Liver (tissue), 8 donors: ENCODE measurements at regions not wholly inside any gene's neighbourhood (a gene's known extent, or its start where the extent isn't known, plus 50 kb on each side); places are given as distances from the start of the nearest gene placed in this dataset.

Experiments
- DNase-seq: peaks from one replicate; pipeline ENCODE4 v3.0.0-alpha.2; 2017; ENCODE audit warnings: low spot score
- H3K27ac ChIP-seq, 2 donors: one replicate each; pipeline ENCODE4 v1.7.0; 2013; ENCODE audit warnings: inconsistent platforms in 2 of 2, low read length in 2 of 2, control low read depth in 1 of 2, low read depth in 1 of 2, mild to moderate bottlenecking in 1 of 2
- H3K27me3 ChIP-seq, 4 donors: one replicate each; pipeline versions ENCODE4 v1.6.1 to v1.7.0; 2013; ENCODE audit warnings: low read length in 3 of 4, inconsistent platforms in 1 of 4, mild to moderate bottlenecking in 1 of 4, moderate library complexity in 1 of 4; ENCODE audit not compliant: control insufficient read depth in 4 of 4, insufficient read depth in 4 of 4
- H3K36me3 ChIP-seq, 4 donors: one replicate each; pipeline versions ENCODE4 v1.6.1 to v1.7.0; 2013; ENCODE audit warnings: low read length in 3 of 4, mild to moderate bottlenecking in 3 of 4, low read depth in 1 of 4, moderate library complexity in 1 of 4; ENCODE audit not compliant: control insufficient read depth in 4 of 4, insufficient read depth in 3 of 4
- H3K4me1 ChIP-seq, 4 donors: one replicate each; pipeline versions ENCODE4 v1.6.1 to v1.7.0; 2013; ENCODE audit warnings: low read length in 3 of 4, mild to moderate bottlenecking in 3 of 4, moderate library complexity in 1 of 4; ENCODE audit not compliant: control insufficient read depth in 4 of 4, insufficient read depth in 4 of 4
- H3K4me3 ChIP-seq, 3 donors: one replicate each; pipeline versions ENCODE4 v1.6.1 to v1.7.0; 2013; ENCODE audit warnings: low read length in 3 of 3, control low read depth in 1 of 3, low read depth in 1 of 3, mild to moderate bottlenecking in 1 of 3
- H3K9ac ChIP-seq, 2 donors: one replicate each; pipeline ENCODE4 v1.7.0; 2013; ENCODE audit warnings: low read length in 2 of 2, mild to moderate bottlenecking in 2 of 2, moderate library complexity in 2 of 2, control low read depth in 1 of 2, low read depth in 1 of 2
- H3K9me3 ChIP-seq, 4 donors: one replicate each; pipeline versions ENCODE4 v1.6.1 to v1.7.0; 2013; ENCODE audit warnings: low read length in 3 of 4; ENCODE audit not compliant: control insufficient read depth in 4 of 4
- ATF3 ChIP-seq: IDR thresholded peaks from 2 replicates; pipeline ENCODE4 v1.6.1; 2016; ENCODE audit warnings: antibody characterized with exemption
- CTCF ChIP-seq: fragments of 150-350 bp; IDR thresholded peaks from 2 replicates; pipeline ENCODE4 v1.5.1; 2017; ENCODE audit warnings: improper control_type of control experiment, low read depth, low read length; ENCODE audit not compliant: missing input control
- EGR1 ChIP-seq, 2 donors: IDR thresholded peaks; 2 replicates each; pipeline ENCODE4 v1.6.1; 2016 to 2018; ENCODE audit warnings: antibody characterized with exemption in 2 of 2, low read depth in 2 of 2
- FOXA1 ChIP-seq: IDR thresholded peaks from 2 replicates; pipeline ENCODE4 v1.6.1; 2016; ENCODE audit warnings: antibody characterized with exemption
- GABPA ChIP-seq, 2 donors: IDR thresholded peaks in 1 of 2; conservative IDR thresholded peaks in 1 of 2; 2 replicates each; pipeline ENCODE4 v1.6.1; 2016; ENCODE audit warnings: antibody characterized with exemption in 2 of 2, mild to moderate bottlenecking in 1 of 2, moderate library complexity in 1 of 2
- HNF4A ChIP-seq, 2 donors: conservative IDR thresholded peaks; 2 replicates each; pipeline ENCODE4 v1.6.1; 2016; ENCODE audit warnings: antibody characterized with exemption in 2 of 2, mild to moderate bottlenecking in 2 of 2
- JUND ChIP-seq, 2 donors: IDR thresholded peaks; 2 replicates each; pipeline ENCODE4 v1.6.1; 2016; ENCODE audit warnings: antibody characterized with exemption in 2 of 2
- MAX ChIP-seq: IDR thresholded peaks from 2 replicates; pipeline ENCODE4 v1.6.1; 2016; ENCODE audit warnings: antibody characterized with exemption
- RAD21 ChIP-seq, 2 donors: IDR thresholded peaks; 2 replicates each; pipeline ENCODE4 v1.6.1; 2016; ENCODE audit warnings: antibody characterized with exemption in 2 of 2, mild to moderate bottlenecking in 2 of 2
- REST ChIP-seq: IDR thresholded peaks from 2 replicates; pipeline ENCODE4 v1.6.1; 2016; ENCODE audit warnings: antibody characterized with exemption, mild to moderate bottlenecking
- RXRA ChIP-seq, 2 donors: IDR thresholded peaks; 2 replicates each; pipeline ENCODE4 v1.6.1; 2017 to 2018; ENCODE audit warnings: antibody characterized with exemption in 2 of 2, mild to moderate bottlenecking in 1 of 2
- TAF1 ChIP-seq: conservative IDR thresholded peaks from 2 replicates; pipeline ENCODE4 v1.6.1; 2016; ENCODE audit warnings: antibody characterized with exemption, mild to moderate bottlenecking
- YY1 ChIP-seq: IDR thresholded peaks from 2 replicates; pipeline ENCODE4 v1.6.1; 2016; ENCODE audit warnings: antibody characterized with exemption, mild to moderate bottlenecking
- ZBTB33 ChIP-seq: IDR thresholded peaks from 2 replicates; pipeline ENCODE4 v1.6.1; 2016; ENCODE audit warnings: antibody characterized with exemption
- WGBS: extraction: QIAGEN DNeasy Blood & Tissue Kit; methylation state at CpG from one replicate; pipeline ENCODE4 v1.1.7; 2013; 5-methylcytosine and 5-hydroxymethylcytosine counted together
- donor health status: healthy.
- donor health status: healthy.
- donor health status: healthy.
- donor health status: healthy.
- donor health status: healthy.

- Histone ChIP-seq H3K9ac (no peak overlapping the region), H3K27me3 (no peaks in the 10 kb centered on the region), H3K4me1 (peaks cover 0 to 3% (median under 1%) of the 10 kb centered on the region in 4 donors), H3K9me3 (no peaks in the 10 kb centered on the region), H3K27ac (no peak overlapping the region), H3K4me3 (no peak overlapping the region), H3K36me3 (no peaks in the 10 kb centered on the region)
- TF ChIP-seq TAF1: no peak
- no peak for TF ChIP-seq GABPA (IDR thresholded peaks at IDR 0.05 in 1 of 2, conservative IDR thresholded peaks at IDR 0.05 in 1 of 2)
- no peak for TF ChIP-seq MAX
- TF ChIP-seq CTCF: no peak
- TF ChIP-seq REST: no peak
- TF ChIP-seq ZBTB33: no peak
- TF ChIP-seq YY1: no peak
- TF ChIP-seq HNF4A (conservative IDR thresholded peaks at IDR 0.05): no peak
- no peak for TF ChIP-seq JUND (IDR thresholded peaks at IDR 0.05)
- TF ChIP-seq FOXA1: no peak
- no peak for TF ChIP-seq EGR1 (IDR thresholded peaks at IDR 0.05; ENCODE audit: low read depth in 2 of 2)
- TF ChIP-seq RAD21 (IDR thresholded peaks at IDR 0.05): no peak
- DNase-seq: no peak
- 73% methylated on average over 2 of the region's 2 CpGs for WGBS
Observed at GRCh38 chr2:186946896-186947467, 98.0 kb upstream of the ZSWIM2 start.

- no peaks in the 10 kb centered on the region for H3K4me1 ChIP-seq
- H3K9me3 ChIP-seq: no peaks in the 10 kb centered on the region
- no peaks in the 10 kb centered on the region for H3K27me3 ChIP-seq
- H3K4me3 ChIP-seq: no peak overlapping the region
- H3K9ac ChIP-seq: no peak overlapping the region
- H3K36me3 ChIP-seq: no peaks in the 10 kb centered on the region
- 48% methylated on average over 1 of the region's 1 CpG for WGBS
- no peak for TF ChIP-seq ATF3
- no peak for TF ChIP-seq RXRA (IDR thresholded peaks at IDR 0.05)
- TF ChIP-seq MAX: no peak
- no peak overlapping the region for H3K27ac ChIP-seq
- no peak for DNase-seq
Observed at GRCh38 chr2:186941853-186942252, 92.9 kb upstream of the ZSWIM2 start.
